Fibroblast of lung (primary cell): ENCODE measurements at regions not wholly inside any gene's neighbourhood (a gene's known extent, or its start where the extent isn't known, plus 50 kb on each side); places are given as distances from the start of the nearest gene placed in this dataset.

Experiments used
- CTCF ChIP-seq, 2 donors: IDR thresholded peaks in 1 of 2; conservative IDR thresholded peaks in 1 of 2; 1 replicate in 1 of 2; 2 replicates in 1 of 2; pipeline ENCODE4 v1.5.1; 2011 to 2012; ENCODE audit warnings: low read length in 2 of 2, control low read depth in 1 of 2, inconsistent platforms in 1 of 2, low read depth in 1 of 2, mild to moderate bottlenecking in 1 of 2
- EZH2 ChIP-seq: IDR thresholded peaks from 2 replicates; pipeline ENCODE4 v1.5.1; 2012; ENCODE audit warnings: low read length, control low read depth, mild to moderate bottlenecking; ENCODE audit errors: missing control alignments

- TF ChIP-seq EZH2 (no peak), CTCF (conservative IDR thresholded peaks at IDR 0.05 in 1 of 2, IDR thresholded peaks at IDR 0.05 in 1 of 2; ENCODE audit: low read depth in 1 of 2, low read length in 2 of 2) (no peak)
Observed at GRCh38 chrX:19285857-19286256, 57.9 kb upstream of the PDHA1 start.
